Testis (tissue), 2 donors: ENCODE measurements at regions not wholly inside any gene's neighbourhood (a gene's known extent, or its start where the extent isn't known, plus 50 kb on each side); places are given as distances from the start of the nearest gene placed in this dataset.

Experiments used
- POLR2A ChIP-seq: fragments of 450-650 bp; IDR thresholded peaks from one replicate; pipeline ENCODE4 v1.6.1; 2017; ENCODE audit warnings: antibody characterized with exemption, mild to moderate bottlenecking, moderate library complexity
- TF ChIP-seq, protein P1 (sequence below), 3 experiments: fragments of 450-650 bp in 2 of 3; fragments of 200-600 bp in 1 of 3; sonication (generic) in 1 of 3; IDR thresholded peaks; one replicate each; pipeline ENCODE4 v1.5.1; 2016 to 2019; ENCODE audit warnings: antibody characterized with exemption in 3 of 3, mild to moderate bottlenecking in 2 of 3, moderate library complexity in 1 of 3

- TF ChIP-seq, protein P1, sequence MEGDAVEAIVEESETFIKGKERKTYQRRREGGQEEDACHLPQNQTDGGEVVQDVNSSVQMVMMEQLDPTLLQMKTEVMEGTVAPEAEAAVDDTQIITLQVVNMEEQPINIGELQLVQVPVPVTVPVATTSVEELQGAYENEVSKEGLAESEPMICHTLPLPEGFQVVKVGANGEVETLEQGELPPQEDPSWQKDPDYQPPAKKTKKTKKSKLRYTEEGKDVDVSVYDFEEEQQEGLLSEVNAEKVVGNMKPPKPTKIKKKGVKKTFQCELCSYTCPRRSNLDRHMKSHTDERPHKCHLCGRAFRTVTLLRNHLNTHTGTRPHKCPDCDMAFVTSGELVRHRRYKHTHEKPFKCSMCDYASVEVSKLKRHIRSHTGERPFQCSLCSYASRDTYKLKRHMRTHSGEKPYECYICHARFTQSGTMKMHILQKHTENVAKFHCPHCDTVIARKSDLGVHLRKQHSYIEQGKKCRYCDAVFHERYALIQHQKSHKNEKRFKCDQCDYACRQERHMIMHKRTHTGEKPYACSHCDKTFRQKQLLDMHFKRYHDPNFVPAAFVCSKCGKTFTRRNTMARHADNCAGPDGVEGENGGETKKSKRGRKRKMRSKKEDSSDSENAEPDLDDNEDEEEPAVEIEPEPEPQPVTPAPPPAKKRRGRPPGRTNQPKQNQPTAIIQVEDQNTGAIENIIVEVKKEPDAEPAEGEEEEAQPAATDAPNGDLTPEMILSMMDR (IDR thresholded peaks at IDR 0.05), result no peak
- no peak for TF ChIP-seq POLR2A
These were observed 773.6 kb upstream of the SLC35B3 start for GRCh38 chr6:9208966-9209365.
